ENCODE measurements at regions not wholly inside any gene's neighbourhood (a gene's known extent, or its start where the extent isn't known, plus 50 kb on each side); places are given as distances from the start of the nearest gene placed in this dataset.

- Mint-ChIP-seq H3K9me3 (peaks cover 15 to 62% (median 40%) of the 10 kb centered on the region in 6 donors), H3K4me3 (no peak overlapping the region), H3K36me3 (no peaks in the 10 kb centered on the region), H3K4me1 (no peaks in the 10 kb centered on the region), H3K27me3 (ENCODE audit: low read depth in 3 of 3) (peaks cover 0 to 4% (median 1%) of the 10 kb centered on the region in 3 donors), H3K27ac (no peak overlapping the region)
- no peak for DNase-seq
Measured at GRCh38 chr1:80722611-80723010, 1078.1 kb upstream of the ADGRL2 start.

- Mint-ChIP-seq H3K36me3 (no peaks in the 10 kb centered on the region), H3K4me3 (no peak overlapping the region), H3K4me1 (no peaks in the 10 kb centered on the region), H3K9me3 (peaks cover 6 to 54% (median 30%) of the 10 kb centered on the region in 6 donors), H3K27me3 (ENCODE audit: low read depth in 3 of 3) (no peaks in the 10 kb centered on the region), H3K27ac (no peak overlapping the region)
- no peak for DNase-seq
Measured at GRCh38 chr1:80706526-80706925, 1094.2 kb upstream of the ADGRL2 start.

- Mint-ChIP-seq H3K36me3 (no peaks in the 10 kb centered on the region), H3K4me3 (no peak overlapping the region), H3K27ac (no peak overlapping the region), H3K4me1 (no peaks in the 10 kb centered on the region), H3K9me3 (peaks cover 13 to 69% (median 28%) of the 10 kb centered on the region in 6 donors), H3K27me3 (ENCODE audit: low read depth in 3 of 3) (no peaks in the 10 kb centered on the region)
- no peak for DNase-seq
Measured at GRCh38 chr1:80678438-80678837, 1122.3 kb upstream of the ADGRL2 start.

DNA sequence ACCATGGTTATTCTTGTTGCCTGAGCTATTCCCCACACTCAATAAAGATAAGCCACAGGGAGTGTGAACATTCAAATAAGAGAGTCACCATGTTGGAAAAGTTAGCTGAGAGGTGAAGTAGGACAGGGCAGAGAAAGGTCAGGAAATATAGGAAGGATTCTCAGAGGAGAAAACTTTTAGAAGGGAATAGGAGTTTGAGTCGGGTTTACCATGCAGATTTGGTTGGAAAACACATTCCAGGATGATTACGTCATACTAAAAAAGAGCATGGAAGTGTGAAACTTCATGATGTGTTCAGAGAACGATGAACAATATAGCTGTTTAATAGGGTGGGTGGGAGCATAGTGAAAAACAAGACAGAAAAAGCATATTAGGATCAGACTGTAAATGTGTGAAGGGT is 1125.3 kb upstream of the ADGRL2 start:
- Mint-ChIP-seq H3K9me3 (peaks cover 10 to 61% (median 23%) of the 10 kb centered on the region in 6 donors), H3K36me3 (no peaks in the 10 kb centered on the region), H3K27me3 (ENCODE audit: low read depth in 3 of 3) (no peaks in the 10 kb centered on the region), H3K4me1 (no peaks in the 10 kb centered on the region), H3K27ac (no peak overlapping the region), H3K4me3 (no peak overlapping the region)
- DNase-seq = no peak

DNA sequence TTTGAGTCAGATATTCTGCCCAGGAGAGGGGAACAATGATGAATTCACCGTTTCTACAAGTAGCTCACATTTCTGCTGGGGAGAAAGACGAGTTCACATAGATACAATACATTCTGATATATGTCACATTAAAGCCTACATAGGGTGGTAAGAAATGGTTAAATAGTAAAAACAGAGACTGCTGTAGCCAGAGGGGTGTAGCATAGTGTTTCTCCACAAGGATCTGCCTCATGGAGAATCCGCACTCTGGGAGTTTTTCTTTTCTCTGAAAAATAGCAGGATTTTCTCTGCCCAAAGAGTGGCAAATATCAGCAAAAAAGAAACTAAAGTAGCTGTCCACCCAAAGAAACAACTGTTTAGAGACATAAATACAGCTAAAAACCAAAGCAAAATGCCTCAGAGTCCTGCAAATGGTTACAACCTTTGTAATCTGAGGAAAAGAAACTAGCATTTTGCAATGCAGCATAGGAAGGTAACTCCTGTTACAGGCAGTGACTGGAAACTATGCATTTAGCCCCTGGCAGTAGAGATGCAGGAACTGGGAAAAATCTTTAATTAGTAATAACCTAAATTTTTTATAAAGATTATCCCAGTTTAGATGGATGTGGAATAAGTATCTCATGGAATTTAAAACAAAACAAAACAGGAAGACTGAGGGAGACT is 1126.7 kb upstream of the ADGRL2 start:
- DNase-seq = no peak
- Mint-ChIP-seq H3K27me3 (ENCODE audit: low read depth in 3 of 3) (no peaks in the 10 kb centered on the region), H3K9me3 (peaks cover 11 to 62% (median 27%) of the 10 kb centered on the region in 6 donors)

GRCh38 chr1:80668372-80668771 is 1132.4 kb upstream of the ADGRL2 start:
- no peak overlapping the region for H3K27ac Mint-ChIP-seq
- H3K9me3 Mint-ChIP-seq = peaks cover 7 to 44% (median 23%) of the 10 kb centered on the region in 6 donors
- peaks cover 0 to 2% (median 0%) of the 10 kb centered on the region in 3 donors for H3K27me3 Mint-ChIP-seq (ENCODE audit: low read depth in 3 of 3)
- no peak for DNase-seq
- no peak overlapping the region for H3K4me3 Mint-ChIP-seq
- H3K36me3 Mint-ChIP-seq = no peaks in the 10 kb centered on the region
- H3K4me1 Mint-ChIP-seq = no peaks in the 10 kb centered on the region

More for the DNA sequence above, 1126.7 kb upstream of the ADGRL2 start:
- Mint-ChIP-seq H3K4me3 (no peak overlapping the region), H3K27ac (no peak overlapping the region), H3K4me1 (no peaks in the 10 kb centered on the region), H3K36me3 (no peaks in the 10 kb centered on the region)

- peaks cover 0 to 3% (median 0%) of the 10 kb centered on the region in 3 donors for H3K27me3 Mint-ChIP-seq (ENCODE audit: low read depth in 3 of 3)
- H3K27ac Mint-ChIP-seq = no peak overlapping the region
- H3K4me1 Mint-ChIP-seq = no peaks in the 10 kb centered on the region
- no peak for DNase-seq
- H3K36me3 Mint-ChIP-seq = no peaks in the 10 kb centered on the region
- peaks cover 9 to 55% (median 33%) of the 10 kb centered on the region in 6 donors for H3K9me3 Mint-ChIP-seq
- no peak overlapping the region for H3K4me3 Mint-ChIP-seq
Measured at GRCh38 chr1:80666073-80666472, 1134.7 kb upstream of the ADGRL2 start.

GRCh38 chr1:80659161-80659560 is 1141.6 kb upstream of the ADGRL2 start:
- H3K36me3 Mint-ChIP-seq = peaks cover 0 to under 1% (median 0%) of the 10 kb centered on the region in 3 donors
- DNase-seq = no peak
- H3K27ac Mint-ChIP-seq = no peak overlapping the region
- H3K9me3 Mint-ChIP-seq = peaks cover 6 to 45% (median 32%) of the 10 kb centered on the region in 6 donors
- no peaks in the 10 kb centered on the region for H3K4me1 Mint-ChIP-seq
- no peak overlapping the region for H3K4me3 Mint-ChIP-seq
- peaks cover 0 to 1% (median under 1%) of the 10 kb centered on the region in 3 donors for H3K27me3 Mint-ChIP-seq (ENCODE audit: low read depth in 3 of 3)

DNA sequence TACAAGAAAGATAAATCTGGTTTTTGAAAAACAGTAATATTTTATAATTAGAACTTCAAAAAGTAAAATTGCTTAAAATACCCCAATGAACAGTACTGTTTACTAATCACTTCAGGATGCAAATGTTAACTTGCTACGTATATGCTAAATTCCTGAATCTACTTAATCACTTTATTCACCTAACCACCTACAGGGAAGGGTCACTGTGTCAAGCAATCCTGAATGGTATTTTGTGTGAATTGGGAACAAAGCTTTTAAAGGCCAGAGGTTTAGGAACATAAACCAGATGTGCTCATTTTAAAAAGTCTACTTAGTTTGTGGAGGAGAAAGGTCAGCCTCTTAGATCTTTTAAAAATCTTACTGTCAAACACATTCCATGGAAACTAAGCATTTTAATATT is 1143.0 kb upstream of the ADGRL2 start:
- Mint-ChIP-seq H3K27ac (no peak overlapping the region), H3K9me3 (peaks cover 8 to 54% (median 39%) of the 10 kb centered on the region in 6 donors), H3K36me3 (peaks cover 0 to 3% (median 0%) of the 10 kb centered on the region in 3 donors), H3K27me3 (ENCODE audit: low read depth in 3 of 3) (peaks cover 0 to 1% (median 1%) of the 10 kb centered on the region in 3 donors), H3K4me3 (no peak overlapping the region), H3K4me1 (no peaks in the 10 kb centered on the region)
- no peak for DNase-seq

GRCh38 chr1:80657044-80657643 is 1143.6 kb upstream of the ADGRL2 start:
- no peak for DNase-seq
- Mint-ChIP-seq H3K27me3 (ENCODE audit: low read depth in 3 of 3) (peaks cover 0 to 1% (median 1%) of the 10 kb centered on the region in 3 donors), H3K27ac (no peak overlapping the region), H3K4me3 (no peak overlapping the region), H3K9me3 (peaks cover 6 to 51% (median 37%) of the 10 kb centered on the region in 6 donors), H3K36me3 (peaks cover 0 to 3% (median 0%) of the 10 kb centered on the region in 3 donors), H3K4me1 (no peaks in the 10 kb centered on the region)

GRCh38 chr1:80656641-80657040 is 1144.1 kb upstream of the ADGRL2 start:
- Mint-ChIP-seq H3K4me3 (no peak overlapping the region), H3K27me3 (ENCODE audit: low read depth in 3 of 3) (peaks cover 0 to 1% (median 0%) of the 10 kb centered on the region in 3 donors), H3K27ac (no peak overlapping the region), H3K9me3 (peaks cover 6 to 47% (median 37%) of the 10 kb centered on the region in 6 donors), H3K36me3 (peaks cover 0 to 3% (median 0%) of the 10 kb centered on the region in 3 donors), H3K4me1 (no peaks in the 10 kb centered on the region)
- DNase-seq = no peak

DNA sequence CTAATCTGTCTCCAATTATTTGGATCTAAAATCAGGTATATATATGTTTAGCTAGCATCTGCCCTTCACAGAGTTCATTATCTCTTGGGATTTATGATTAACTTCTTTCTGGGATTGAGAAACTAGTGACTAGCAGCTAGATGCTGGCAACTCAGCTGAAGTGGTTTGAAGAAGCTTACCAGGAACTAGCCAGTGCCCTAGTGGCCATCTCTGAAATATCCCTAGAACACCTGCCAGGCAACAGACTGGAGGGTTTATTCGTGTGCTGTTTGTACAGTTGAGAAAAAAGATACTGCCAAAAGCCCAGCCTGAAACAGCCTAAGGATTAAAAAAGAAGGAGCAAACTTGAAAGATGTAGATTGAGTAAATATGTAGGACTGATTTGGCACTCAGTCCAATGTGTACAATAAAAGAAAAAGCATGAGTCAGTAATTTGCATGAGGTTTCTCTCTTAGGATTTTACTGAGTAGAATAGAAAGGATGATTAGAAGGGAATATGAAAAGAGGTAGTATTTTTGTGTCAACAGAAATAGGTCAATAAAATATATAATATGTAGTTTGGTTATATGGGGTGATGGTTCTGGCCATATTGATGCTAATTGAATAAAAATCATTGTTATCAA is 1144.6 kb upstream of the ADGRL2 start:
- H3K27ac Mint-ChIP-seq = no peak overlapping the region
- no peak overlapping the region for H3K4me3 Mint-ChIP-seq
- DNase-seq = no peak
- peaks cover 0 to 1% (median 1%) of the 10 kb centered on the region in 3 donors for H3K27me3 Mint-ChIP-seq (ENCODE audit: low read depth in 3 of 3)
- no peaks in the 10 kb centered on the region for H3K4me1 Mint-ChIP-seq
- peaks cover 0 to 3% (median 0%) of the 10 kb centered on the region in 3 donors for H3K36me3 Mint-ChIP-seq
- peaks cover 7 to 44% (median 36%) of the 10 kb centered on the region in 6 donors for H3K9me3 Mint-ChIP-seq

DNA sequence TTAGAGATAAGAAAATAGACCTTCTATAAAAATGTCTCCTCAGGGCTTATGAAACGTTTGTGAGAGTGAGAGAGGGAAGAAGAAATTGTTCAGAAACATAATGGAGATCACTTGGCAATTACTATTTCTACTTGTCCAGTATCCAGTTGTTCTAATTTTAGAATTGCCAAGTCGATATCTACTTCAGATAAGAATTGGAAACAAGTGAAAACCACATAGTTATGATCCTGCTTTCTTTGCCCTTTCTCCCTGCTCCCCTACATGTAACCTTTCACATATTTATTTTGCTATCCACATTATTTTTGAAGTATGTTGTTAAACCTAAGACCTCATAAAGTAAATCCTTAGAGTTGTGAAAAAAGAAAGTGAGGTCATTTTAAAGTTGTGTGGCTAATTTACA is 1154.7 kb upstream of the ADGRL2 start:
- H3K4me1 Mint-ChIP-seq = no peaks in the 10 kb centered on the region
- no peak overlapping the region for H3K27ac Mint-ChIP-seq
- H3K9me3 Mint-ChIP-seq = peaks cover 10 to 45% (median 23%) of the 10 kb centered on the region in 6 donors
- peaks cover 0 to 1% (median 0%) of the 10 kb centered on the region in 3 donors for H3K36me3 Mint-ChIP-seq
- H3K27me3 Mint-ChIP-seq (ENCODE audit: low read depth in 3 of 3) = no peaks in the 10 kb centered on the region
- DNase-seq = no peak
- H3K4me3 Mint-ChIP-seq = no peak overlapping the region

GRCh38 chr1:80645621-80646020 is 1155.1 kb upstream of the ADGRL2 start:
- Mint-ChIP-seq H3K27me3 (ENCODE audit: low read depth in 3 of 3) (no peaks in the 10 kb centered on the region), H3K27ac (no peak overlapping the region), H3K9me3 (peaks cover 7 to 44% (median 22%) of the 10 kb centered on the region in 6 donors), H3K4me1 (no peaks in the 10 kb centered on the region), H3K4me3 (no peak overlapping the region), H3K36me3 (peaks cover 0 to 3% (median 0%) of the 10 kb centered on the region in 3 donors)
- no peak for DNase-seq
